Erythroblast (primary cell): ENCODE measurements at regions not wholly inside any gene's neighbourhood (a gene's known extent, or its start where the extent isn't known, plus 50 kb on each side); places are given as distances from the start of the nearest gene placed in this dataset.

Source experiments
- DNase-seq, 2 experiments: peaks; one replicate each; lab custom pipeline; 2025; lab: John Stamatoyannopoulos, UW
- GATA1 ChIP-seq: IDR thresholded peaks from 2 replicates; pipeline ENCODE4 v1.6.1; 2011; ENCODE audit warnings: low read depth, mild to moderate bottlenecking, control low read depth, low read length, moderate library complexity
- POLR2A ChIP-seq: IDR thresholded peaks from 2 replicates; pipeline ENCODE4 v1.6.1; 2011; ENCODE audit warnings: mild to moderate bottlenecking, low read length

DNA sequence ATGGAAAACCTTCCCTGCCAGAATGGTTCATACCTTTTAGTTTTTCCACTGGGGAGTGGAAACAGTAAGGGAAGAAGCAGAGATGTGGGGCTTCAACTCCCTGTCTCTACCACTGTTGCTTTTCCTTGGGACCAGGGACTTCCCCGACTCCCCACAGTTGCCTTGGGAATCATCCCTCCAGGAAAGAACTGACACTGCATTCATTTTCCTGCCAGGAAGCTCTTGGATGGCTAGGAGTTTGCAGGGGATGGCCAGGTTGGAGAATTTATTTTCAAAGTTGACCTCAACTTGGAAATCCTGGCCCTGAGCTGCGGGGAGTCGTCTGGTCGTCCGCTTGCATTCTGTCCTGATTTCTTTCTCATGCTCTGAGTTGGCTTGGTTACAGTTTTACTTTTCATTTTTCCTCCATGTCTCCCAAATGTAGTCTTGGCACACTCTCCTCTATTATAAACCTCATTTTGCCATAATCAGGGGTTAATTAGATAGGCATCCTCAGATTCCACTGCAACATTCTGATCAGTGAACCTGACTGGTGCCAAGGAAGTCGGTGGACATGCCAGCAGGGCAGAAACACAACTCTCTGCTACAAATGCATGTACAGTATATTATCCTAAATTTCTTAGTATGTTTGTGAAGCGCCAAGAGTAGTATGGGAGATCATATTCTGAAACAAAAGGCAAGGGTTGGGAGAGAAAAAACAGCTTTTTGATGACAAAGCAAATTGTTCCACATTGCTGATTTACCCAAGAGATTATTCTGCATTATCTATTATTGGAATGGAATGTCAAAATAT is 220.5 kb upstream of the XYLT1 start:
- TF ChIP-seq GATA1, result no peak
- TF ChIP-seq POLR2A, result no peak
- DNase-seq, result no peak

DNA sequence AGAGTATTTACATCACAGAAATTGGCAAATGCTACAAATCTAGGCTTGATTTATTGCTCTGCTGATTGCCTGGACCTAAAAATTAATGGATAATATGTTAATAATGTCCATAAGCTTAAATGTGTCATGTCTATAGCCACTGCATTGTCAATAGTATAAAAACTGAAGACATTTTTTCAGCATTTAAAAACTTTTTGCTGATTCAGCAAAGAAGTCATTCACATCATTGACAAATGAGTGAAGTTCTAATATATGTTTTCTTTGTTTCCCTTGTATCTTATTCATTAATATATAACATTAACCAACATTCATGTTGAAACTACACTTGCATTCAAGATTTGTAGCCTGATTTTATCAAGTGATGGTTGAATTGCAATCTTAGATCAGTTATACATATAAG is 214.7 kb upstream of the XYLT1 start:
- TF ChIP-seq GATA1 (no peak), POLR2A (no peak)
- no peak for DNase-seq

DNA sequence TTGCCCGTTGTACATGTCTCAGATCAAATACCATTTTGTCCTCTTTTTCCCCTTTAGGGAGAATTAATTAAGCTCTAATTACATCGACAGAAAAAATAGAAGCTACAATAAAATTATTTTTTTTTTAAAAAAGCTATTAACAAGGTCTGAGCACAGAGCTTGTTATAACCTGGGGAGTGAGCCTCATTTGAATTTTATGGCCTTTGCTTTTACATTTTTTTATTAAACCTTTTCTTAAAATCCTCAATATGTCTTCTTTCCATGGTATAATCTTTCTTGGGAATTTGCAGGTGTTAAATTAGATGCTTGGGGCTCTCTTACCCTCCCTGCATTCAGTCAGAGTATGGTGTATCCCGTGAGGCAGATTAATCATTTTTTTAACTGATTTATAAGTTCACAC is 212.5 kb upstream of the XYLT1 start:
- TF ChIP-seq POLR2A, result no peak
- TF ChIP-seq GATA1, result no peak

DNA sequence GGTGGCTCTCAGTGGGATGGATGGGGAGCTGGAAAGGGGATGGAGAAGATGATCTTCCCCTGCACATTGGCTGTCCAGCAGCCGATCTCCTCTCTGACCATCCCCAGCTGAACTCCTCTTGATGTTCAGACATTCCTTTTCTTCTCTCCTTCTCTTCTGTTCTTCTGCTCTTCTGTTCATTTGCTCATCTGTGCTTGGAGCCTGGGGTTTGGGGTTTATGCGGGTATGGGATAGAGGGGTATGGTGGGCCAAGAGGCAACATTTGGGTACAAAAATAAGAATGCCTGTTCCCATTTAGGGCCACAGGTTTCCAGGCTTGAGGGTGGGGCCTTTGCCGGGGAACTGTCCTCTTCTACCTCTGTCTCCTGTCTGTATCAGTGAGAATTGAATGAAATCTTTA is 205.4 kb upstream of the XYLT1 start:
- TF ChIP-seq POLR2A, result no peak
- TF ChIP-seq GATA1, result no peak

More for the DNA sequence above, 212.5 kb upstream of the XYLT1 start:
- no peak for DNase-seq

DNA sequence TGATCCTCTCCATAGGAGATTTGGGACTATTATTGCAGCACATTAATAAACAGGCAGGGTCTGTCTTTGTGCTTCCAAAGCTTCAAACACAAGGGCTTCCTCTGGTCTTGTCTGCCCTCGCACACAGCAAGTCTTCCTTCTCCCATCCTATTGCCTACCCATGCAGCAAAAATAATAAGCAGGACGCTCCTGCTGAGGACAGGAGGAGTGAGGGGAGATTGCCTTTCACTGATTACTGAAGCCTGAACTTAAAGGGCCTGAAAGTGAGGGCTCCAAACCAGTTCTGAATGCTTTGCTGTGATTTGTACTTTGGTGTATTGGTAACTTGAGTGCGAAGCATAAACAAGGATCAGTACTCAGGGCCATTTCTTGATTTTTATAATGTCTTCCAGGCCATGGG is 197.6 kb upstream of the XYLT1 start:
- no peak for DNase-seq
- TF ChIP-seq GATA1 (no peak), POLR2A (no peak)

More for the DNA sequence above, 205.4 kb upstream of the XYLT1 start:
- no peak for DNase-seq

DNA sequence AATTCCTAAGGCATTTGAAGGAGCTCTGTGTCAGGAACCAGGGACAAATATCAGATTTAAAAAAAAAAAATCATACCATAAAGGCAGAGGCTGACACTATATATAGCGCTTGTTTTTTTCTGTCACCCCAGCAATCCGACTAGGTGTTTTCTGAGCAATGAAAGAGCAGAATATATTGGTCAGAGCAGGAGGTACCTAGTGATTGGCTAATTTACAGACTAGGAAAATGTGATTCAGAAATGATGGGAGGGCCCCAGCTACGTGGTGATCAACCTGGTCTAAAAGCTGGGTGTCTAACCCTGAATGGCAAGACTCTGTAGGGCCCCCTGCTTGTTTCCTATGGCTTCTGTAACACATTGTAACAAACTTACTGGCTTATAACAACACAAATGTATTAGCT is 195.5 kb upstream of the XYLT1 start:
- DNase-seq, result no peak
- no peak for TF ChIP-seq POLR2A
- TF ChIP-seq GATA1, result no peak

DNA sequence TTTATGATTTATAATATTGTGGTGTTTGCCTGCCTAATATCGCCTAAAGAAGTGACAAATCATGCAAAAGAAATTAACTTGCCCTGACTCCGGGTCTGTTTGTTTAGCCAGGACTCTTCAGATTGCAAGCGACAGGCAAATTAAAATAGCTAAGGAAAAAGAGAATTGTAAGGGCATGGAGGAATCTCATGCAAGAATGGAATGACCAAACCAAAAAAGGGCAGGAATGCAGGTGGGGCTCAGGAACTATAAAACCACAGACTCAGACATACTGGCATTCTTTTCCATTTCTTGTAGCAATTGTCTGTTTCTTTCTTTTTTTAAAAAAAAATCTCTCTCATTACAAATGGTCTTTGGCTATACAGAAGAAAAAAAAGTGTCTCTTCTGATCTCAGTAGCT is 188.1 kb upstream of the XYLT1 start:
- TF ChIP-seq GATA1 (no peak), POLR2A (no peak)
- no peak for DNase-seq

DNA sequence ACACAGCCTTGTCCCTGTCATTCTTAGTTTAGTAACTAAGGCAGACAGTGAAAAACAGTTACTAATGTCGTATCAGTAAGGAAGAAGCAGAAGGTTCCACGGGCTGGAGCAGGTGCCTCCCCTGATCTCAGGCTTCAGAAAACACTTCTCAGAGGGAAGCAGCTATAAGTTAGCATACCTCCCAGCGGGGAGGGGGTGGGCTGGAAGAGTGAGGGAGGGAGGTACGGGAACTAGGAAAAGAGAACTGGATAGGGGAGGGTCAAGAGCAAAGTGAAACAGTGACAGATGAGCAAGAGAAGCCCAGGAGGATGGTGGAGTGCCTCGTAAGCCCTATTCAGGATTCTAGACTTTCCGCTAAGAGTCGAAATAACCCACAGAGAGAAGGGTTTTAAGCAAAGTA is 186.3 kb upstream of the XYLT1 start:
- TF ChIP-seq GATA1 (no peak), POLR2A (no peak)
- no peak for DNase-seq

DNA sequence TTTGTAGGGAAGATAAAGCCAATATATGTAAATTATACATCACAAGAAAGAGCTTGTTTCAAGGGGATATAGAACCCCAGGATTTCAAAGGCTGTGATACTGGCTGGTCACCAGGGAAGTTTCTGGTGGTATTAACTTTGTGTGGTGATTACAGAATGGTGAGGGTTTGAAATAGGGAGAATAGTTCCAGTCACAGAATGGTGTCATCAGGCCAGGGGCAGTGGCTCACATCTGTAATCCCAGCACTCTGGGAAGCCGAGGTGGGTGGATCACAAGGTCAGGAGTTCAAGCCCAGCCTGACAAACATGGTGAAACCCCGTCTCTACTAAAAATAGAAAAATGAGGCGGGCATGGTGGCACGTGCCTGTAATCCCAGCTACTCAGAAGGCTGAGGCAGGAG is 183.8 kb upstream of the XYLT1 start:
- no peak for DNase-seq
- TF ChIP-seq GATA1, result no peak
- TF ChIP-seq POLR2A, result no peak

DNA sequence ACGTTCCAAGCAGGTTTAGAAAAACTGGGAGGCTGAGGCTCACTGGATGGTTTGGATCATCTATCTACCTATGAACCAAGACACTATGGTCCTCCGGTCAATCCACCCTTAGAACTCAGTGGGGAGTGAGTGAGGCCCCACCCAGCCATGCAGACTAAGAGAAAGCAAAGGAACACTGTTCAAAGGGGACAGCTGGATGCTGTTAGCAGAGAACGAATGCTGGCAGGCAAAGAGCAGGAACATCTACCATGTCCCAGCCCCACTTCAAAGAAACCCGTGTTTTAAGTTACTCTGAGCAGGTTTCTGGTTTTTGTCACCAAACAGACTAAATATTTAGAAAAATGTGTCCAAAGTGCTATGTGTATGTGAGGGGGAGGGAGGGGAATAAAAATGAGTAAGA is 183.4 kb upstream of the XYLT1 start:
- TF ChIP-seq GATA1, result no peak
- TF ChIP-seq POLR2A, result no peak

DNA sequence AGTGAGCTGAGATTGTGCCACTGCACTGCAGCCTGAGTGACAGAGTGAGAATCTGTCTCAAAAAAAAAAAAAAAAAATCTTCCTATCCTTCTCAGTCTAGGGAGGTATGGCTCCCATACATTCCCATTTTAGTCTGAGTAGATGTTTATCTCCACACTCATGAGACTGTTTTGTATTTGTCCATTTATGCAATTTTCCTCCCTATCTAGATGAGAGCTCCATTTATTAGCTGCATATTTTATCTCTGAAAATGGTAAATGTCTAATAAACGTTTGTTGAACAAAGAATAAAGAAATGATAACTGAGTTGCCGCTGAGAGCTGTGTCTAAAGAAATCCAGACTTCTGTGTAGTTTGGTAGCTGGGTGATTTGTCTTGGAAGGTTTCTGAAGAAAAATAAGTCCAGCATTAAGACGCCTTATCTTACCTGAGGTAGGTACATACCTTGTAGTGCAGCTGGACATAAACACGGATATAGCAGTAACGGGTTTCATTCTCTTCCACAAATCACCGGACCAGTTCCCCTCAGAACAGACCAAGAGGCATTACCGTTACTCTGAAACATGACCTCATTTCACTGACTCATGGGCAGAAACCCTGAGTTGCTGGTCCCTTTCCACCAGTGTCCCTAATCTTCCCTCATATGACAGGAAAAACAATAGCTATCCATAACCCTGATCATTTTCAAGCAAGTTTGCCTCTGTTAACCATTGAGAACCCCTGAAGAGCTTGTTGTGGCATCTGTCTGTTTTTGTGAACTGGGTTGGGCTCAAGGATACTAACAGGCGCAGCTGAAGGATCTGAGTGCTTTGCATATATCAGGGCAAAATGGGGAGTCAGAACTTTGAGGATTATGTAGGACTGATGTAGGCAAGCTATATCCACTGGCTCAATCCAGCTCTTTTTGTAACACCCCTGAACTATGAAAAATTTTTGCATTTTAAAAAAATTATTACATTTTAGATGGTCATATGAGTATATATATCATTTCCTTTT is 177.4 kb upstream of the XYLT1 start:
- no peak for DNase-seq
- TF ChIP-seq POLR2A (no peak), GATA1 (no peak)

More for the DNA sequence above, 183.4 kb upstream of the XYLT1 start:
- no peak for DNase-seq

DNA sequence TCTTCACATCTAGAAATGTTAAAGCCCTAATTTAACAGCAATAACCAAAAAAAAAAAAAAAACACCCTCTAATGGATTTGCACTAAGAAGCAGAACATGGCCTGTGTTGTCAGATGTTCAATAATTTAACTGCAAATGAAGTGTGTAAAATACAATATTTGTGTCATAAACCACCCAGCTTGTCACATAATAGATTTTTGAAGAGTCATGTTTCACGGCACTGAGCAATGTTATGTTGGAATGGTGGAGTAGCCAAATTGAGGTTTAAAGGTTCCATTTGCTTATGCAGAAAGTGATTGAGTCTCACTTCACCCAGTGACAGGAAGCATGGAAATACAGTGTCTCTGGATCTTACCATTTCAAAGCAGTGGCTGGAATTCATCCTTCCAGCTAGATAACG is 173.2 kb upstream of the XYLT1 start:
- TF ChIP-seq POLR2A (no peak), GATA1 (no peak)
- no peak for DNase-seq

DNA sequence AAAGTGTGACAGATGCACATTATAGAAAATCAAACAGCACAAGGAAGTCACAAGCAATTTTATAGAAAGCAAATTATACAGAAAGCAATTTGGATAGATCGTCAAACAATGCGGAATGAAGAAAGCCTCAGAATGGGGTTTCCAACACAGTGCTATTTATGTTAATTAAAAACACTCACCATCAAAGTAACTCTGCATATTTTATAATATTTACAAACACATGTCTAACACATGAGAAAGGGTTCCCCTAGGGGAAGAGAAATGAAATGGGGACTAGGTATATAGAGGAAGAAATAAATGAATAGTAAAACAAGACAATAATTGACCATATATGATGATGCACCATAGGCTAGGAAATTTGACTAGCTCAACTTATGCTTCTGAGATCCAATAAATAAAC is 171.2 kb upstream of the XYLT1 start:
- DNase-seq, result no peak
- no peak for TF ChIP-seq GATA1
- no peak for TF ChIP-seq POLR2A

DNA sequence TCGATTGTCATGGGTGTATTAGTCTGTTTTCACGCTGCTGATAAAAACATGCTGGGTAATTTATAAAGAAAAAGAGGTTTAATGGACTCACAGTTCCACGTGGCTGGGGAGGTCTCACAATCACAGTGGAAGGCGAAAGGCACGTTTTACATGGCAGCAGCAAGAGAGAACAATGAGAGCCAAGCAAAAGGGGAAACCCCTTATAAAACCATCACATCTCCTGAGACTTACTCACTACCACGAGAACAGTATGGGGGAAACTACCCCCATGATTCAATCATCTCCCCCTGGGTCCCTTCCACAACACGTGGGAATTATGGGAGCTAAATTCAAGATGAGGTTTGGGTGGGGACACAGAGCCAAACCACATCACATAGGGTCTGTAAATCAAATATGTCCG is 167.4 kb upstream of the XYLT1 start:
- no peak for TF ChIP-seq GATA1
- TF ChIP-seq POLR2A, result no peak
- DNase-seq, result no peak

DNA sequence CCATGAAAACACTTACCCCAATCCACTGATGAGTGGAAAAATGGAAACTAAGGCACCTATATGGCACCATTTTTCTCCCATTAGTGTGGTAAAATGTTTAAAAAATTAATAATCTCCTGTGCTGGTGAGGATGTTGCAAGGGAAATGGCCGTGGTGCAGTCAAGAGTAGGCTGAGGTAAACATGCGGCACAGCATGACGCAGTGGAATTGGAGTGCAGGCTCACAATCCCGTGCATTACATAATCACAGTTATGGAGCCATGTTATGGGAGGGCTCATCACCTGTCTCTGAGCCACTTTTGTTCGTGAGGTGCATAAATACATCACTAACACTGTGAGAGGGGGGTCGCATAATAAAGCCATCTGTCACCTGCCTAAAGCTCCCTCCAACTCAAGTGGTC is 164.4 kb upstream of the XYLT1 start:
- no peak for DNase-seq
- no peak for TF ChIP-seq POLR2A
- no peak for TF ChIP-seq GATA1
